NT2/D1 (cell line): ENCODE measurements at regions not wholly inside any gene's neighbourhood (a gene's known extent, or its start where the extent isn't known, plus 50 kb on each side); places are given as distances from the start of the nearest gene placed in this dataset.

ENCODE experiments used
- SUZ12 ChIP-seq: IDR thresholded peaks from 2 replicates; pipeline ENCODE4 v1.6.1; 2011; ENCODE audit not compliant: insufficient read length, insufficient read depth; ENCODE audit errors: extremely low read depth
- YY1 ChIP-seq: IDR thresholded peaks from 2 replicates; pipeline ENCODE4 v1.6.1; 2011; ENCODE audit not compliant: insufficient read length, insufficient read depth
- ZNF274 ChIP-seq: IDR thresholded peaks from 2 replicates; pipeline ENCODE4 v1.6.1; 2011; ENCODE audit warnings: mild to moderate bottlenecking, low read depth, low read length

DNA sequence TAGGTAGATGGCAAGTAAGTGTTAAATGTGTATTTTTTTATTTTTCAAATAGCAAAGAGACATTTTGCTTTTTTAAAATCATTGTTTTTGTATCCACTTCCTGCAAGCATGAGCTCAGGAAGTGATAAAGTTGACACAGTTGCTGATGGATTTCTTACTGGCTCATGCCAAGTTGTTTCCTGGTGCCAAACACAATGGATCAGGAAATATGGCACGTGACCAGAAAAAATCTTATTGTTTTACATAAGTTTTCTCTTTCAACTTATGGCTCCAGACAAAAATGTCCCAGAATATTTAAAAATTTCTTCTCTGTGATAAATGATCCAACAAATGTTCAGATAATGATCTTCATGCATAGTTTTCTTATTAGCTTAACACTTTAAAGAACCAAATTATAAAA, 1279.1 kb upstream of the FLRT2 start:
- TF ChIP-seq YY1 (no peak), ZNF274 (no peak), SUZ12 (no peak)
